Heart left ventricle (tissue), 16 donors: ENCODE measurements at regions not wholly inside any gene's neighbourhood (a gene's known extent, or its start where the extent isn't known, plus 50 kb on each side); places are given as distances from the start of the nearest gene placed in this dataset.
"Not testable (repeated sequence)": the region's sequence is repeated elsewhere in the genome, so short reads cannot be mapped to it uniquely, and the experiment has no call there.

Source experiments
- ATAC-seq, 4 donors: fragments of 200-7000 bp; cut with Tn5 transposase; one replicate each; pipeline ENCODE4 v1.9.1; 2020 to 2022; ENCODE audit warnings: moderate library complexity in 4 of 4, mild to moderate bottlenecking in 3 of 4, moderate number of reproducible peaks in 1 of 4
- DNase-seq, 5 donors: peaks; one replicate each; pipeline ENCODE4 v3.0.0-alpha.2; 2020
- H3K27ac ChIP-seq, 12 donors: fragments of 200-600 bp; sonication (generic) in 4 of 12; one replicate each; pipeline versions ENCODE4 v1.5.0 to v1.8.0; 2016 to 2022; ENCODE audit warnings: mild to moderate bottlenecking in 2 of 12
- H3K27me3 ChIP-seq, 9 donors: fragments of 200-600 bp; sonication (generic) in 2 of 9; one replicate each; pipeline versions ENCODE4 v1.5.1 to v1.8.0; 2016 to 2022; ENCODE audit warnings: mild to moderate bottlenecking in 3 of 9
- H3K36me3 ChIP-seq, 9 donors: fragments of 200-600 bp; sonication (generic) in 2 of 9; one replicate each; pipeline versions ENCODE4 v1.5.0 to v1.8.0; 2018 to 2022; ENCODE audit warnings: mild to moderate bottlenecking in 2 of 9
- H3K4me1 ChIP-seq, 12 donors: fragments of 200-600 bp; sonication (generic) in 4 of 12; one replicate each; pipeline versions ENCODE4 v1.5.0 to v1.8.0; 2016 to 2022; ENCODE audit warnings: mild to moderate bottlenecking in 3 of 12
- H3K4me3 ChIP-seq, 12 donors: fragments of 200-600 bp; sonication (generic) in 4 of 12; one replicate each; pipeline versions ENCODE4 v1.5.0 to v1.8.0; 2017 to 2022; ENCODE audit warnings: mild to moderate bottlenecking in 9 of 12, moderate library complexity in 4 of 12
- H3K9me3 ChIP-seq, 12 donors: fragments of 200-600 bp; sonication (generic) in 4 of 12; one replicate each; pipeline versions ENCODE4 v1.5.0 to v1.8.0; 2016 to 2022; ENCODE audit warnings: mild to moderate bottlenecking in 1 of 12
- POLR2A ChIP-seq, 2 donors: fragments of 450-650 bp; IDR thresholded peaks; one replicate each; pipeline ENCODE4 v1.6.1; 2017; ENCODE audit warnings: antibody characterized with exemption in 2 of 2, mild to moderate bottlenecking in 2 of 2, moderate library complexity in 2 of 2
- WGBS, 4 donors: extraction: QIAGEN DNeasy Blood & Tissue Kit in 2 of 4; methylation state at CpG; one replicate each; pipeline versions ENCODE4 v1.1.5 to v1.1.7; 2013 to 2018; 5-methylcytosine and 5-hydroxymethylcytosine counted together
- intact Hi-C, 10 donors: fragments of 100-400 bp; cut with DNase I; formaldehyde crosslinking; loops; one replicate each; pipeline versions ENCODE4 v1.11.1 to v1.14.2; 2022
- TF ChIP-seq, protein P1 (sequence below), 12 donors: fragments of 200-600 bp; sonication (generic) in 4 of 12; IDR thresholded peaks; one replicate each; pipeline versions ENCODE4 v1.5.0 to v1.8.0; 2018 to 2022; ENCODE audit warnings: antibody characterized with exemption in 12 of 12, mild to moderate bottlenecking in 5 of 12
- donor health status: ischemic (EF 13 %, LVEDD 7.1; RV severe dilation, severe dysfunction).
- donor health status: healthy with polysubstance abuse.
- donor health status: DM: no; HTN: yes; CAD: no.
- donor health status: DM: no; HTN: no; CAD: no.
- donor health status: ischemic (EF 25% LVEDD 6.9; RV normal size, moderate dysfunction).
- donor health status: ischemic (EF 25% LVEDD 5.7; RV mildly dilated, moderate dysfunction).
- donor health status: healthy.
- donor health status: DM: yes; HTN: yes; CAD: no.
- donor health status: ischemic (EF 35%, LVEDD 5.7; RV mildly dilated, moderate dysfunction).
- donor health status: nonischemic (EF 11% LVEDD 7.7; RV severe dilation, severe dysfunction).
- donor health status: DM: yes; HTN: yes; CAD: no.
- donor health status: PGD.
- donor health status: ischemic (EF 29% LVEDD 5.4; RV normal size, mild dysfunction).
- donor health status: nonischemic (EF 23%, LVEDD 6.1; RV moderate dilation, normal function).

DNA sequence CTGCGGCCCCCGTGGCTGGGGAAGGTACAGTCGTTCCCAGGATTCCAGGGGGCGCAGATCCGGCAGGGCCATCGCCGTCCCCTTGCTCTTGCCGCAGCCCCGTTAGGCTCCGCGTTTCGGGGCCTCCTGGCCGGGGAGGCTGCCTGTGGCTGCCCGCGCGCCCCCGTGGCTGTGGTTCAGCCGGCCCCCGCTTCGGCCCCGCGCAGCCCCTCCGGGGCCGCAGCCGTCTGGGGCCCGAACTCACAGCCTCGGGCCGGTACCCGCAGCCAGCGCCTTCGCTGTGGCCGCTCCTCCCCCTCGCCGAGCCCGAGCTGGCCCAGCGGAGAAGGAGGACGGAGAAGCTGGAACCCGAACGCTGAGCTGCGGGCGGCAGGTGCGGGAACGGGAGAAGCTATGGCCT is 1826.9 kb upstream of the DEFB115 start:
- no peak for DNase-seq
- 19 to 49% (median 38%) methylated on average over 25 to 43 of the region's 43 CpGs for WGBS, 4 donors

DNA sequence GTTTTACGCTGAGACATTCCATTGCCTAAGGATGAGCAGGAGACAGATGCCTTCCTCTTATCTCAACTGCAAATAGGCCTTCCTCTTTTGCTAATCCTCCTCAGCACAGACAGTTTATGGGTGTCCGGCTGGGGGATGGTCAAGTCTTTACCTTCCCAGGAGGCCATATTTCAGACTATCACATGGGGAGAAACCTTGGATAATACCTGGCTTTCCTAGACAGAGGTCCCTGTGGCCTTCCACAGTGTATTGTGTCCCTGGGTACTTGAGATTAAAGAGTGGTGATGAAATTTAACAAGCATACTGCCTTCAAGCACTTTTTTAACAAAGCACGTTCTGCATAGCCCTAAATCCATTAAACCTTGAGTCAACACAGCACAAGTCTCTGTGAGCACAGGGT is 1816.7 kb upstream of the DEFB115 start:
- 58 to 72% (median 64%) methylated on average over 3 of the region's 3 CpGs for WGBS, 4 donors
- not testable (repeated sequence) for DNase-seq, H3K36me3 ChIP-seq, H3K4me3 ChIP-seq, ATAC-seq, H3K27ac ChIP-seq, H3K4me1 ChIP-seq, H3K9me3 ChIP-seq
- peaks cover 0 to 11% (median 0%) of the 10 kb centered on the region in 9 donors for H3K27me3 ChIP-seq
- intact Hi-C loops, result loop anchor here in 2 of 10 donors (10.0 kb wide), 2 partner anchors 94 to 1874 kb away; no protein-coding TSS in a partner anchor

More for the DNA sequence above, 1826.9 kb upstream of the DEFB115 start:
- intact Hi-C loops, result no loop called here
- H3K4me1 ChIP-seq, result no peaks in the 10 kb centered on the region
- no peaks in the 10 kb centered on the region for H3K9me3 ChIP-seq
- ATAC-seq, result no peak
- H3K4me3 ChIP-seq, result no peak overlapping the region
- H3K27me3 ChIP-seq, result peaks cover 0 to 56% (median 5%) of the 10 kb centered on the region in 9 donors
- H3K27ac ChIP-seq, result no peak overlapping the region
- no peaks in the 10 kb centered on the region for H3K36me3 ChIP-seq
- TF ChIP-seq POLR2A (IDR thresholded peaks at IDR 0.05), result no peak
- TF ChIP-seq, protein P1, sequence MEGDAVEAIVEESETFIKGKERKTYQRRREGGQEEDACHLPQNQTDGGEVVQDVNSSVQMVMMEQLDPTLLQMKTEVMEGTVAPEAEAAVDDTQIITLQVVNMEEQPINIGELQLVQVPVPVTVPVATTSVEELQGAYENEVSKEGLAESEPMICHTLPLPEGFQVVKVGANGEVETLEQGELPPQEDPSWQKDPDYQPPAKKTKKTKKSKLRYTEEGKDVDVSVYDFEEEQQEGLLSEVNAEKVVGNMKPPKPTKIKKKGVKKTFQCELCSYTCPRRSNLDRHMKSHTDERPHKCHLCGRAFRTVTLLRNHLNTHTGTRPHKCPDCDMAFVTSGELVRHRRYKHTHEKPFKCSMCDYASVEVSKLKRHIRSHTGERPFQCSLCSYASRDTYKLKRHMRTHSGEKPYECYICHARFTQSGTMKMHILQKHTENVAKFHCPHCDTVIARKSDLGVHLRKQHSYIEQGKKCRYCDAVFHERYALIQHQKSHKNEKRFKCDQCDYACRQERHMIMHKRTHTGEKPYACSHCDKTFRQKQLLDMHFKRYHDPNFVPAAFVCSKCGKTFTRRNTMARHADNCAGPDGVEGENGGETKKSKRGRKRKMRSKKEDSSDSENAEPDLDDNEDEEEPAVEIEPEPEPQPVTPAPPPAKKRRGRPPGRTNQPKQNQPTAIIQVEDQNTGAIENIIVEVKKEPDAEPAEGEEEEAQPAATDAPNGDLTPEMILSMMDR (IDR thresholded peaks at IDR 0.05), result no peak

DNA sequence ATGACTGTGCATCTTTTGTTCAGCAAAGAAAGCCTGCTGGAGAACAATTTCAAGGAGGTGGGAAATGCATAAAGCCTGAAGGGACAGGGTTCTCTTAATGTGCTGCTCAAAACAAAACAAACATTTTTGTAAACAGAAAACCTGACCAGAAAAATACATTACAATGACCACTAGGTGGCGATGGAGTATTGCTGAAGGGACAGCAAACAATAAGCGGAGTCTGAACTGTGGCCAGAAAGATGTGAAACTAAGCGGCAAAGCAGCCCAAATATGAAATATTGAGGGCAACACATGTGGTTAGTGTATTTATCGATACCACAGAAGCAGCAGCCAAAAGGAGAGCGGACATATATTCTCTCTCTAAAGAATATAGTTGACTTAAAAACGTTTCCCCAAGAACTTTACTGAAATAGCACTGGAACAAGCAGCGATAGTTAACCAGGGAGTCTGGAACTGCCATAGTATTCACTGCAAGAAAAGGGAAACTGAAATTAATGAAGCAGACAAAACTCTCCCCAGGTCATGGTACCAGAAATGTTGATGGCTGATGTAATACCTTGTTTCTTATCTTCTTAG is 1814.2 kb upstream of the DEFB115 start:
- WGBS, 4 donors, result 15 to 21% (median 16%) methylated on average over 7 of the region's 7 CpGs
- DNase-seq, result peak in 1 of 5 donors; percentile 18
- Histone ChIP-seq H3K4me3 (peak overlapping the region in 6 of 12 donors; percentile 6 to 48 (median 38)), H3K27me3 (peaks cover 0 to 18% (median 0%) of the 10 kb centered on the region in 9 donors)
- H3K27ac ChIP-seq, H3K4me1 ChIP-seq, H3K9me3 ChIP-seq, H3K36me3 ChIP-seq, ATAC-seq: not testable (repeated sequence)
- TF ChIP-seq, protein P1 (IDR thresholded peaks at IDR 0.05), result peak; percentile 38 to 84 (median 74)
- intact Hi-C loops, result loop anchor here in 2 of 10 donors (10.0 kb wide), 2 partner anchors 92 to 1872 kb away; no protein-coding TSS in a partner anchor

DNA sequence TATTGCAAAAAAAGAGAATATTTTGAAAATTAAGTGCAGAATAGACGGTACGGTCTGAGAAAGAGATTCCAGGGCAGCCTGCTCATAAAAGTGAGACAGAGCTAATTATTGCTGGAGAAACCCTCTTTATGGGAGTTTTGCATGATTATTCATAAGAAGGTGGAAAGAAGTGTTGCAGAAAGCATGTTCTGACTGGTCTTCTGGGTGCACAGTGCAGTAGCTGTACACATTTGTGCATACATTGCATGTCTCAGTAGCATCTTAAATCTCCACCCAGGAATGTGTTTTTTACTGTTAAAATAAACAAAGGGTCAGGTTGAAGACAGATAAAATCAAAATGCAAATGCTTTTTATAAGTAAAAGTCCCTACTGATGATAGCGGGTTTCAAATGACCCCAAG is 1813.6 kb upstream of the DEFB115 start:
- H3K27me3 ChIP-seq, result peaks cover 0 to 18% (median 0%) of the 10 kb centered on the region in 9 donors
- intact Hi-C loops, result loop anchor here in 2 of 10 donors (10.0 kb wide), 2 partner anchors 91 to 1871 kb away; no protein-coding TSS in a partner anchor
- ATAC-seq (no peak), DNase-seq (no peak)
- peaks cover 0 to under 1% (median 0%) of the 10 kb centered on the region in 12 donors for H3K9me3 ChIP-seq
- H3K36me3 ChIP-seq, result no peaks in the 10 kb centered on the region
- 51 to 73% (median 54%) methylated on average over 3 of the region's 3 CpGs for WGBS, 4 donors
- H3K27ac ChIP-seq, result no peak overlapping the region
- TF ChIP-seq POLR2A (IDR thresholded peaks at IDR 0.05), result no peak
- TF ChIP-seq, protein P1 (IDR thresholded peaks at IDR 0.05), result no peak
- H3K4me3 ChIP-seq, result peak overlapping the region in 1 of 12 donors; percentile 48
- H3K4me1 ChIP-seq, result no peaks in the 10 kb centered on the region

DNA sequence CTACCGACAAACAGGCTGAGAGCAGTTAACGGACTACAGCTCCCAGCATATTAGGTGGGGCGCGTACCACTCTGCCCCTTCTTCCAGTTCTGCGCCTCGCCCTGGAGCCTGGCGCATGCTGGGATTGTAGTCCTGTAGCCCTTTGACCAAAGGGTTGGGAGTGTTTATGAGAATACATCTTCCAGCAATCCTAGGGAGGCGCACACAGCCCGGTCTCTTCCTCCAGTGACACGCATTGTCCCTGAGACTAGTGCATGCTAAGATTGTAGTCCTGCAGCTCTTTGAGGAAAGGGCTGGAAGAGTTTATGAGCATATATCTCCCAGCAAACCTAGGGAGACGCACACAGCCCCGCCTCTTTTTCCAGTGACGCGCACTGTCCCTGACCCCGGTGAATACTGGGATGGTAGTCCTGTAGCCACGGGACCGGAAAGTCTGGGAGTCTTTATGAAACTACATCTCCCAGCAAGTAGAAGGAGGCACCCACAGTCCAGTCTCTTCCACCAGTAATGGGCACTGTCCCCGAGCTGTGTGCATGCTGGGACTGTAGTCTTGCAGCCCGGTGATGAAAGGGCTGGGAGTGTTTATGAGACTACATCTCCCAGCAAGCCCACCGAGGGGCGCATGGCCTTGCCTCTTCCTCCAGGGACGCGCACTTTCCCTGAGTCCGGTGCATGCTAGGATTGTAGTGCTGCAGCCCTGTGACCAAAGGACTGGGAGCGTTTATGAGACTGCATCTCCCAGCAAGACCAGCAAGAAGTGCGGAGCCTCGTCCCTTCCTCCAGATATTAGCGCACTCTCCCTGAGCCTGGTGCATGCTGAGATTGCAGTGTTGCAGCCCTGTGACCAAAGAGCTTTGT is 1812.2 kb upstream of the DEFB115 start:
- H3K36me3 ChIP-seq, H3K9me3 ChIP-seq, H3K4me1 ChIP-seq: not testable (repeated sequence)
- Histone ChIP-seq H3K27ac (peak overlapping the region in 3 of 12 donors; percentile 48 to 63 (median 50)), H3K4me3 (peak overlapping the region in 9 of 12 donors; percentile 8 to 46 (median 27)), H3K27me3 (peaks cover 0 to 18% (median 0%) of the 10 kb centered on the region in 9 donors)
- 19 to 56% (median 39%) methylated on average over 25 to 28 of the region's 28 CpGs for WGBS, 4 donors
- ATAC-seq (peak; percentile 99 to 100 (median 100)), DNase-seq (peak; percentile 46 to 90 (median 83))
- intact Hi-C loops, result loop anchor here in 3 of 10 donors (5.0 to 10.0 kb wide), 3 partner anchors 90 to 1870 kb away; no protein-coding TSS in a partner anchor

DNA sequence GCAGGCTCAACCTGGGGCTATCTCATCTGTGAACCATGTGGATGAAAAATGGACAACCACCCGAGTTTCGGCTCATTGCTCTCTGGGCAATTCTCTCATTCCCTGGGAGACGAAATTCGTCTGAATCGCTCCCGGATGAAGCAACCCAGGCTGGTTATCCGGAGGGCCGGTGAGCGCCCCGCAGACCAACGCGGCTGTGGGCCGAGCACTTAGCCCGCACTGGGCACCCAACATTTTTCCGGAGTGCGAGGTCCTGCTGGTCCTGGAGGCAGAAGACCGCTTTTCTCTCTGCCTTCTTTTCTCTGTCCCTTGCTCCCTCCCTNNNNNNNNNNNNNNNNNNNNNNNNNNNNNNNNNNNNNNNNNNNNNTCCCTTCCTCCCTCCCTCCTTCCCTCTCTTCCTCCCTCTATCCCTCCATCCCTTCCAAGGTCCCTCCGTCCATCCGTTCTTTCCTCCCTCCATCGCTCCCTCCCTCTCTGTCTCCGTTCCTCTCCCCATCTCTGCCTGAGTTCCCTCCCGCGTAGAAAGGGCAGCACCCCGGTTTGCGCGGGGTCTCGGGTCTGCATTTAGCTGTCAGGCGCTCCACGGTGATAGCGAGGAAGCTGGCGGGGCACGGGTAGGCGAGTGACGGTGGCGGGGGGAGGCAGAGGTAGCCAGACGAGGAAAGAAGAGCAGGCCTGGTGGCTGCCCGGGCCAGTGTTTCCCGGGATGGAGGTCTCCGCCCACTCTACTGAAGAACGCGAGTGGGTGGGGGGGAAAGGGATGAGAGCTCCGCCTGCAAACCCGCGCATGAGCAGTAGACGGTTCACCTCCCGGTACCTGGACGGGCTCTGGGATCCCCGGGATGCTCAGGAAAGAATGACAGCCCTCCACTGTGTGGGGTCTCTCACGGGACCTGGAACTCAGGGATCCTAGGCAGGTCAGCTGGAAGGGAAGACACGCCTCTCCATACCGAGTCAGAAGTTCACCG is 1809.7 kb upstream of the DEFB115 start:
- not testable (repeated sequence) for DNase-seq
- intact Hi-C loops, result loop anchor here in 3 of 10 donors (5.0 to 10.0 kb wide), 3 partner anchors 87 to 1867 kb away; no protein-coding TSS in a partner anchor

More for the DNA sequence above, 1809.7 kb upstream of the DEFB115 start:
- not testable (repeated sequence) for ATAC-seq, H3K36me3 ChIP-seq, H3K27ac ChIP-seq, H3K4me3 ChIP-seq, H3K9me3 ChIP-seq, H3K4me1 ChIP-seq
- H3K27me3 ChIP-seq, result peaks cover 0 to 18% (median 0%) of the 10 kb centered on the region in 9 donors
- 42 to 66% (median 50%) methylated on average over 37 to 52 of the region's 52 CpGs for WGBS, 4 donors
